ENCODE measurements at regions not wholly inside any gene's neighbourhood (a gene's known extent, or its start where the extent isn't known, plus 50 kb on each side); places are given as distances from the start of the nearest gene placed in this dataset.

DNA sequence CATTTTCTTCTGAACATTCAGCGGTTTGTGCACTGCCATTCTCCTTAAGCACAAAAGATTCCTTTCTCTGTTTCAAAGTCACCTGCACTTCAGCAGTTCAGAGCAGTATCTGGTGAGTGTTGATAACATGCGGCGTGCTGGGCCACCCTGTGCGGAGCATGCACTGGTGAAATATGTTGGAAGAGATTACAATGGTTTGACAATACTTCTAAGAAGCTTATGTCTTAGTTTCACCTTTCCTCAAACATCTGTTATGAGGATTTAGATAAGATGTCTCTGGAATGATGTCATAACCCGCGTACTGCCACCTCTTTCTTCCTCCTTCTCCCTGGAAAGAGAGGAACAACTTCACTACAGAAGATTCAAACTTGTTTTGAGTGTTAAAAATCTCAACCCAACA is 650.3 kb downstream of the AJAP1 start:
- no peak for TF ChIP-seq KDM1A (IDR thresholded peaks at IDR 0.05; ENCODE audit: borderline replicate concordance)
- TF ChIP-seq, protein P1, sequence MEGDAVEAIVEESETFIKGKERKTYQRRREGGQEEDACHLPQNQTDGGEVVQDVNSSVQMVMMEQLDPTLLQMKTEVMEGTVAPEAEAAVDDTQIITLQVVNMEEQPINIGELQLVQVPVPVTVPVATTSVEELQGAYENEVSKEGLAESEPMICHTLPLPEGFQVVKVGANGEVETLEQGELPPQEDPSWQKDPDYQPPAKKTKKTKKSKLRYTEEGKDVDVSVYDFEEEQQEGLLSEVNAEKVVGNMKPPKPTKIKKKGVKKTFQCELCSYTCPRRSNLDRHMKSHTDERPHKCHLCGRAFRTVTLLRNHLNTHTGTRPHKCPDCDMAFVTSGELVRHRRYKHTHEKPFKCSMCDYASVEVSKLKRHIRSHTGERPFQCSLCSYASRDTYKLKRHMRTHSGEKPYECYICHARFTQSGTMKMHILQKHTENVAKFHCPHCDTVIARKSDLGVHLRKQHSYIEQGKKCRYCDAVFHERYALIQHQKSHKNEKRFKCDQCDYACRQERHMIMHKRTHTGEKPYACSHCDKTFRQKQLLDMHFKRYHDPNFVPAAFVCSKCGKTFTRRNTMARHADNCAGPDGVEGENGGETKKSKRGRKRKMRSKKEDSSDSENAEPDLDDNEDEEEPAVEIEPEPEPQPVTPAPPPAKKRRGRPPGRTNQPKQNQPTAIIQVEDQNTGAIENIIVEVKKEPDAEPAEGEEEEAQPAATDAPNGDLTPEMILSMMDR (IDR thresholded peaks at IDR 0.05 in 2 of 3, conservative IDR thresholded peaks at IDR 0.05 in 1 of 3; ENCODE audit: control insufficient read depth in 2 of 3, extremely low read depth in 1 of 3, insufficient read depth in 1 of 3, low read depth in 3 of 3, low read length in 3 of 3) = no peak
- TF ChIP-seq, protein P2, sequence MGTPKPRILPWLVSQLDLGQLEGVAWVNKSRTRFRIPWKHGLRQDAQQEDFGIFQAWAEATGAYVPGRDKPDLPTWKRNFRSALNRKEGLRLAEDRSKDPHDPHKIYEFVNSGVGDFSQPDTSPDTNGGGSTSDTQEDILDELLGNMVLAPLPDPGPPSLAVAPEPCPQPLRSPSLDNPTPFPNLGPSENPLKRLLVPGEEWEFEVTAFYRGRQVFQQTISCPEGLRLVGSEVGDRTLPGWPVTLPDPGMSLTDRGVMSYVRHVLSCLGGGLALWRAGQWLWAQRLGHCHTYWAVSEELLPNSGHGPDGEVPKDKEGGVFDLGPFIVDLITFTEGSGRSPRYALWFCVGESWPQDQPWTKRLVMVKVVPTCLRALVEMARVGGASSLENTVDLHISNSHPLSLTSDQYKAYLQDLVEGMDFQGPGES (IDR thresholded peaks at IDR 0.05) = no peak
- TF ChIP-seq FOXK2 (IDR thresholded peaks at IDR 0.05) = no peak
- TF ChIP-seq, protein P3, sequence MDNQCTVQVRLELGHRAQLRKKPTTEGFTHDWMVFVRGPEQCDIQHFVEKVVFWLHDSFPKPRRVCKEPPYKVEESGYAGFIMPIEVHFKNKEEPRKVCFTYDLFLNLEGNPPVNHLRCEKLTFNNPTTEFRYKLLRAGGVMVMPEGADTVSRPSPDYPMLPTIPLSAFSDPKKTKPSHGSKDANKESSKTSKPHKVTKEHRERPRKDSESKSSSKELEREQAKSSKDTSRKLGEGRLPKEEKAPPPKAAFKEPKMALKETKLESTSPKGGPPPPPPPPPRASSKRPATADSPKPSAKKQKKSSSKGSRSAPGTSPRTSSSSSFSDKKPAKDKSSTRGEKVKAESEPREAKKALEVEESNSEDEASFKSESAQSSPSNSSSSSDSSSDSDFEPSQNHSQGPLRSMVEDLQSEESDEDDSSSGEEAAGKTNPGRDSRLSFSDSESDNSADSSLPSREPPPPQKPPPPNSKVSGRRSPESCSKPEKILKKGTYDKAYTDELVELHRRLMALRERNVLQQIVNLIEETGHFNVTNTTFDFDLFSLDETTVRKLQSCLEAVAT (IDR thresholded peaks at IDR 0.05) = no peak
- TF ChIP-seq, protein P4, sequence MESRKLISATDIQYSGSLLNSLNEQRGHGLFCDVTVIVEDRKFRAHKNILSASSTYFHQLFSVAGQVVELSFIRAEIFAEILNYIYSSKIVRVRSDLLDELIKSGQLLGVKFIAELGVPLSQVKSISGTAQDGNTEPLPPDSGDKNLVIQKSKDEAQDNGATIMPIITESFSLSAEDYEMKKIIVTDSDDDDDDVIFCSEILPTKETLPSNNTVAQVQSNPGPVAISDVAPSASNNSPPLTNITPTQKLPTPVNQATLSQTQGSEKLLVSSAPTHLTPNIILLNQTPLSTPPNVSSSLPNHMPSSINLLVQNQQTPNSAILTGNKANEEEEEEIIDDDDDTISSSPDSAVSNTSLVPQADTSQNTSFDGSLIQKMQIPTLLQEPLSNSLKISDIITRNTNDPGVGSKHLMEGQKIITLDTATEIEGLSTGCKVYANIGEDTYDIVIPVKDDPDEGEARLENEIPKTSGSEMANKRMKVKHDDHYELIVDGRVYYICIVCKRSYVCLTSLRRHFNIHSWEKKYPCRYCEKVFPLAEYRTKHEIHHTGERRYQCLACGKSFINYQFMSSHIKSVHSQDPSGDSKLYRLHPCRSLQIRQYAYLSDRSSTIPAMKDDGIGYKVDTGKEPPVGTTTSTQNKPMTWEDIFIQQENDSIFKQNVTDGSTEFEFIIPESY (IDR thresholded peaks at IDR 0.05) = no peak
- TF ChIP-seq SMC3 (IDR thresholded peaks at IDR 0.05; ENCODE audit: borderline replicate concordance, low read length) = no peak
- no peak for TF ChIP-seq EZH2 (IDR thresholded peaks at IDR 0.05; ENCODE audit: borderline replicate concordance, control insufficient read depth, low read depth, low read length)
- TF ChIP-seq BRCA1 (IDR thresholded peaks at IDR 0.05; ENCODE audit: low read depth, low read length) = no peak
- TF ChIP-seq CBX3 (IDR thresholded peaks at IDR 0.05; ENCODE audit: borderline replicate concordance, low read depth) = no peak
- no peak for TF ChIP-seq SRF (IDR thresholded peaks at IDR 0.05; ENCODE audit: low read depth in 2 of 2, low read length in 2 of 2)
